Endothelial cell of umbilical vein (primary cell): ENCODE measurements at regions not wholly inside any gene's neighbourhood (a gene's known extent, or its start where the extent isn't known, plus 50 kb on each side); places are given as distances from the start of the nearest gene placed in this dataset.

Experiments used
- BruUV-seq: library from RNA; stranded (reverse); fragments of 400-500 nt; replicated peaks from 2 replicates; lab custom pipeline; 2021; lab: Mats Ljungman, UMichigan
- CTCF ChIA-PET: fragments of 300-600, 350-600 bp; sonication (Branson Sonifier 250); formaldehyde crosslinking; loops from one replicate; lab custom pipeline; 2021; ENCODE audit warnings: antibody characterized with exemption, inconsistent platforms; lab: Charles Lee
- POLR2A ChIA-PET: fragments of 300-600, 350-600 bp; sonication (Branson Sonifier 250); formaldehyde crosslinking; loops from one replicate; lab custom pipeline; 2021; ENCODE audit warnings: antibody characterized with exemption, inconsistent platforms; lab: Charles Lee
- DNase-seq: peaks from one replicate; pipeline ENCODE4 v3.0.0-alpha.2; 2011; ENCODE audit warnings: low read depth, low spot score
- FAIRE-seq: peaks from 2 replicates; lab custom pipeline; 2011; peaks lifted over from hg19 to GRCh38; lab: Jason Lieb, UNC
- H2AFZ ChIP-seq: 2 replicates; pipeline ENCODE4 v1.6.0; 2012; ENCODE audit warnings: low read depth, low read length, control low read depth, inconsistent platforms
- H3K27ac ChIP-seq: 2 replicates; pipeline ENCODE4 v1.5.1; 2011; ENCODE audit warnings: low read depth, mild to moderate bottlenecking, control low read depth, low read length, moderate library complexity; ENCODE audit not compliant: insufficient read depth
- H3K27me3 ChIP-seq, 2 experiments: 2 replicates each; pipeline versions ENCODE4 v1.6.0 to v1.6.1; 2011; ENCODE audit warnings: low read length in 2 of 2, mixed read lengths in 1 of 2; ENCODE audit not compliant: control insufficient read depth in 2 of 2, insufficient read depth in 2 of 2
- H3K36me3 ChIP-seq, 2 experiments: 2 replicates in 1 of 2; 3 replicates in 1 of 2; pipeline ENCODE4 v1.5.1; 2011; ENCODE audit warnings: low read length in 2 of 2, mild to moderate bottlenecking in 1 of 2, moderate library complexity in 1 of 2; ENCODE audit not compliant: control insufficient read depth in 2 of 2, insufficient read depth in 2 of 2; ENCODE audit errors: extremely low read depth in 1 of 2
- H3K4me1 ChIP-seq: 3 replicates; pipeline ENCODE4 v1.5.1; 2011; ENCODE audit warnings: mild to moderate bottlenecking, low read length; ENCODE audit not compliant: control insufficient read depth, insufficient read depth; ENCODE audit errors: extremely low read depth
- H3K4me2 ChIP-seq: 2 replicates; pipeline ENCODE4 v1.6.1; 2011; ENCODE audit warnings: low read length, control low read depth, mixed read lengths; ENCODE audit not compliant: insufficient read depth
- H3K4me3 ChIP-seq, 3 experiments: fragments of 200-600 bp in 1 of 3; sonication (generic), shearing (Covaris generic) in 1 of 3; replicated peaks in 1 of 3; 2 replicates each; pipeline ENCODE4 v1.5.1; 2011 to 2016; ENCODE audit warnings: control low read depth in 3 of 3, low read length in 3 of 3, mild to moderate bottlenecking in 2 of 3, inconsistent platforms in 1 of 3, low read depth in 1 of 3, moderate library complexity in 1 of 3; ENCODE audit not compliant: insufficient read depth in 1 of 3
- H3K79me2 ChIP-seq: 2 replicates; pipeline ENCODE4 v1.6.0; 2012; ENCODE audit warnings: low read length, inconsistent platforms; ENCODE audit not compliant: control insufficient read depth, insufficient read depth
- H3K9ac ChIP-seq: replicated peaks from 2 replicates; pipeline ENCODE3; 2011; ENCODE audit warnings: low read length, control low read depth; ENCODE audit not compliant: insufficient read depth; ENCODE audit errors: extremely low read depth
- H3K9me1 ChIP-seq: replicated peaks from 3 replicates; pipeline ENCODE4 v1.6.0; 2011; ENCODE audit warnings: mild to moderate bottlenecking, low read length; ENCODE audit not compliant: control insufficient read depth, insufficient read depth; ENCODE audit errors: extremely low read depth
- H3K9me3 ChIP-seq: replicated peaks from 2 replicates; pipeline ENCODE4 v1.5.1; 2012; ENCODE audit warnings: low read length, inconsistent platforms; ENCODE audit not compliant: control insufficient read depth, insufficient read depth
- H4K20me1 ChIP-seq: replicated peaks from 2 replicates; pipeline ENCODE3; 2011; ENCODE audit warnings: mild to moderate bottlenecking, low read length; ENCODE audit not compliant: control insufficient read depth, insufficient read depth; ENCODE audit errors: extremely low read depth
- CTCF ChIP-seq, 2 donors: IDR thresholded peaks; 1 replicate in 1 of 2; 2 replicates in 1 of 2; pipeline ENCODE4 v1.5.1; 2011; ENCODE audit warnings: low read length in 2 of 2, mild to moderate bottlenecking in 2 of 2, moderate library complexity in 2 of 2, control low read depth in 1 of 2, inconsistent platforms in 1 of 2, low read depth in 1 of 2; ENCODE audit not compliant: insufficient read depth in 1 of 2; ENCODE audit errors: extremely low read depth in 1 of 2
- EZH2 ChIP-seq: IDR thresholded peaks from 2 replicates; pipeline ENCODE4 v1.6.1; 2012; ENCODE audit warnings: borderline replicate concordance, low read depth, mild to moderate bottlenecking, moderate library complexity, low read length, inconsistent platforms; ENCODE audit not compliant: severe bottlenecking
- FOS ChIP-seq: IDR thresholded peaks from 2 replicates; pipeline ENCODE4 v1.6.1; 2011; ENCODE audit warnings: mild to moderate bottlenecking, low read length, moderate library complexity, borderline replicate concordance; ENCODE audit not compliant: insufficient read depth
- GATA2 ChIP-seq: IDR thresholded peaks from 2 replicates; pipeline ENCODE4 v1.7.0; 2011; ENCODE audit warnings: low read depth, mild to moderate bottlenecking, moderate library complexity, mixed read lengths, low read length; ENCODE audit not compliant: insufficient read length, insufficient read depth
- JUN ChIP-seq: IDR thresholded peaks from 2 replicates; pipeline ENCODE4 v1.6.1; 2011; ENCODE audit warnings: borderline replicate concordance, low read depth; ENCODE audit not compliant: insufficient read length, insufficient read depth
- MAX ChIP-seq: IDR thresholded peaks from 2 replicates; pipeline ENCODE4 v1.6.1; 2011; ENCODE audit not compliant: insufficient read depth, insufficient read length
- MYC ChIP-seq: IDR thresholded peaks from one replicate; pipeline ENCODE4 v1.6.1; 2011; ENCODE audit warnings: mild to moderate bottlenecking, low read depth, low read length
- POLR2A ChIP-seq: IDR thresholded peaks from 2 replicates; pipeline ENCODE4 v1.6.1; 2012; ENCODE audit warnings: low read depth, mild to moderate bottlenecking, control low read depth, low read length
- POLR2AphosphoS5 ChIP-seq: IDR thresholded peaks from 2 replicates; pipeline ENCODE4 v1.6.1; 2012; ENCODE audit warnings: low read depth, mild to moderate bottlenecking, control low read depth, low read length, moderate library complexity; ENCODE audit not compliant: insufficient read depth
- dilution Hi-C: fragments of 300-500 bp; cut with MboI; formaldehyde crosslinking; loops from one replicate; pipeline ENCODE4 v1.15.0; 2019; ENCODE audit warnings: low sequenced_read_pairs; ENCODE audit not compliant: extremely low pct_ligation_motif_present
- intact Hi-C: fragments of 100-400 bp; cut with micrococcal nuclease; formaldehyde crosslinking; loops from one replicate; pipeline ENCODE4 v1.10.0; 2022

- H4K20me1 ChIP-seq: no peaks in the 10 kb centered on the region
- ChIA-PET CTCF (interaction anchor here (1.0 to 1.6 kb wide), 5 partner anchors 29 to 1206 kb away, joined by 3 to 4 read pairs (median 3); no protein-coding TSS in a partner anchor), POLR2A (no interaction called here)
- intact Hi-C loops: no loop called here
- no peak overlapping the region for H3K4me3 ChIP-seq
- no peaks in the 10 kb centered on the region for H3K79me2 ChIP-seq
- no TSS peak for BruUV-seq
- no peak for FAIRE-seq
- no peak for DNase-seq
- no peaks in the 10 kb centered on the region for H3K36me3 ChIP-seq
- no peaks in the 10 kb centered on the region for H3K27me3 ChIP-seq
- dilution Hi-C loops: no loop called here
- H3K4me2 ChIP-seq: no peak overlapping the region
- H3K9me1 ChIP-seq: no peaks in the 10 kb centered on the region
- H2AFZ ChIP-seq: no peak overlapping the region
- H3K4me1 ChIP-seq: no peaks in the 10 kb centered on the region
- no peak overlapping the region for H3K27ac ChIP-seq
- TF ChIP-seq MAX: no peak
- H3K9me3 ChIP-seq: no peaks in the 10 kb centered on the region
- no peak overlapping the region for H3K9ac ChIP-seq
Measured at GRCh38 chr2:204470178-204470620, 75.1 kb upstream of the PARD3B start.

- CTCF ChIA-PET: interaction anchor here (1.0 to 1.3 kb wide), 3 partner anchors 28 to 1205 kb away, joined by 3 read pairs; no protein-coding TSS in a partner anchor
- POLR2A ChIA-PET: no interaction called here
Measured at GRCh38 chr2:204470621-204471196, 74.6 kb upstream of the PARD3B start.

More at GRCh38 chr2:204470621-204471196, 74.6 kb upstream of the PARD3B start:
- Histone ChIP-seq H3K9me1 (no peaks in the 10 kb centered on the region), H3K9me3 (no peaks in the 10 kb centered on the region), H3K4me2 (no peak overlapping the region), H4K20me1 (no peaks in the 10 kb centered on the region), H2AFZ (no peak overlapping the region), H3K4me3 (no peak overlapping the region), H3K4me1 (no peaks in the 10 kb centered on the region), H3K9ac (no peak overlapping the region), H3K79me2 (no peaks in the 10 kb centered on the region), H3K27ac (no peak overlapping the region), H3K36me3 (no peaks in the 10 kb centered on the region), H3K27me3 (no peaks in the 10 kb centered on the region)
- dilution Hi-C loops (no loop called here), intact Hi-C loops (no loop called here)
- no peak for FAIRE-seq
- DNase-seq: no peak
- TF ChIP-seq POLR2A: no peak
- no peak for TF ChIP-seq EZH2
- no peak for TF ChIP-seq MAX
- TF ChIP-seq POLR2AphosphoS5: no peak
- TF ChIP-seq JUN: no peak
- no peak for TF ChIP-seq MYC
- TF ChIP-seq FOS: no peak
- TF ChIP-seq CTCF (IDR thresholded peaks at IDR 0.05; ENCODE audit: extremely low read depth in 1 of 2, insufficient read depth in 1 of 2, low read depth in 1 of 2, low read length in 2 of 2): no peak
- no peak for TF ChIP-seq GATA2
- BruUV-seq: no TSS peak
